Neural cell (in vitro differentiated cells): ENCODE measurements at regions not wholly inside any gene's neighbourhood (a gene's known extent, or its start where the extent isn't known, plus 50 kb on each side); places are given as distances from the start of the nearest gene placed in this dataset.
"Not testable (repeated sequence)": the region's sequence is repeated elsewhere in the genome, so short reads cannot be mapped to it uniquely, and the experiment has no call there.

Experiments used
- H2AFZ ChIP-seq: fragments of 200-600, 300-800 bp; sonication (generic), shearing (Covaris generic); 2 replicates; pipeline ENCODE4 v1.6.0; 2014; ENCODE audit warnings: low read depth, mild to moderate bottlenecking, antibody characterized with exemption, low read length, moderate library complexity
- H3F3A ChIP-seq: fragments of 200-600 bp; shearing (Covaris generic); 2 replicates; pipeline ENCODE4 v1.6.1; 2016; ENCODE audit warnings: mild to moderate bottlenecking, moderate library complexity, mixed read lengths, antibody characterized with exemption, low read length; ENCODE audit not compliant: insufficient read depth, poor library complexity, severe bottlenecking
- H3K27ac ChIP-seq: fragments of 200-600, 300-800 bp; sonication (generic), shearing (Covaris generic); 2 replicates; pipeline ENCODE4 v1.5.1; 2014; ENCODE audit warnings: mild to moderate bottlenecking, low read length, moderate library complexity
- H3K27me3 ChIP-seq: fragments of 300-800, 200-600 bp; sonication (generic), shearing (Covaris generic); 2 replicates; pipeline ENCODE4 v1.6.0; 2014; ENCODE audit warnings: mild to moderate bottlenecking, low read depth, low read length, moderate library complexity; ENCODE audit not compliant: insufficient read depth
- H3K36me3 ChIP-seq: fragments of 300-800, 200-600 bp; sonication (generic), shearing (Covaris generic); 2 replicates; pipeline ENCODE4 v1.5.1; 2014; ENCODE audit warnings: mild to moderate bottlenecking, antibody characterized with exemption, low read length, moderate library complexity; ENCODE audit not compliant: insufficient read depth
- H3K4me2 ChIP-seq: fragments of 300-800, 200-600 bp; sonication (generic), shearing (Covaris generic); 2 replicates; pipeline ENCODE4 v1.6.0; 2014; ENCODE audit warnings: mild to moderate bottlenecking, low read length
- H3K4me3 ChIP-seq: fragments of 300-800, 200-600 bp; sonication (generic), shearing (Covaris generic); 2 replicates; pipeline ENCODE4 v1.5.1; 2014; ENCODE audit warnings: mild to moderate bottlenecking, low read length, moderate library complexity
- H3K79me2 ChIP-seq: fragments of 200-600 bp; shearing (Covaris generic); replicated peaks from 2 replicates; pipeline ENCODE4 v1.6.0; 2014; ENCODE audit warnings: mild to moderate bottlenecking, low read length, moderate library complexity; ENCODE audit not compliant: insufficient read depth
- H3K9ac ChIP-seq: fragments of 300-800, 200-600 bp; sonication (generic), shearing (Covaris generic); 2 replicates; pipeline ENCODE4 v1.6.1; 2016; ENCODE audit warnings: mild to moderate bottlenecking, low read length, mixed read lengths
- H3K9me2 ChIP-seq: fragments of 200-600 bp; shearing (Covaris generic); 2 replicates; pipeline ENCODE4 v1.6.1; 2016; ENCODE audit warnings: mild to moderate bottlenecking, low read length, mixed read lengths; ENCODE audit not compliant: insufficient read depth
- H3K9me3 ChIP-seq: fragments of 200-600, 300-800 bp; sonication (generic), shearing (Covaris generic); 2 replicates; pipeline ENCODE4 v1.6.1; 2016; ENCODE audit warnings: mild to moderate bottlenecking, mixed run types, low read length, moderate library complexity, mixed read lengths
- H4K20me1 ChIP-seq: fragments of 200-600 bp; shearing (Covaris generic); 2 replicates; pipeline ENCODE4 v1.6.1; 2016; ENCODE audit warnings: mild to moderate bottlenecking, mixed run types; ENCODE audit not compliant: insufficient read depth
- CTCF ChIP-seq: fragments of 450-650 bp; IDR thresholded peaks from 2 replicates; pipeline ENCODE4 v1.5.1; 2014; ENCODE audit warnings: antibody characterized with exemption, mild to moderate bottlenecking, moderate library complexity; ENCODE audit not compliant: poor library complexity, severe bottlenecking
- EP300 ChIP-seq: fragments of 450-650 bp; conservative IDR thresholded peaks from 2 replicates; pipeline ENCODE4 v1.6.1; 2014; ENCODE audit warnings: antibody characterized with exemption, mild to moderate bottlenecking, moderate library complexity; ENCODE audit not compliant: poor library complexity, severe bottlenecking
- EZH2 ChIP-seq: fragments of 200-600, 300-800 bp; shearing (Covaris generic), sonication (generic); IDR thresholded peaks from 2 replicates; pipeline ENCODE4 v1.6.1; 2014; ENCODE audit warnings: antibody characterized with exemption, low read length, borderline replicate concordance, mild to moderate bottlenecking; ENCODE audit not compliant: insufficient read depth, poor library complexity, severe bottlenecking
- MXI1 ChIP-seq: fragments of 450-650 bp; conservative IDR thresholded peaks from 2 replicates; pipeline ENCODE4 v1.6.1; 2014; ENCODE audit warnings: antibody characterized with exemption, mild to moderate bottlenecking; ENCODE audit not compliant: poor library complexity, severe bottlenecking
- POLR2AphosphoS5 ChIP-seq: IDR thresholded peaks from 2 replicates; pipeline ENCODE4 v1.6.1; 2012
- RAD21 ChIP-seq: fragments of 450-650 bp; conservative IDR thresholded peaks from 2 replicates; pipeline ENCODE4 v1.6.1; 2014; ENCODE audit warnings: antibody characterized with exemption, mild to moderate bottlenecking, moderate library complexity
- REST ChIP-seq: IDR thresholded peaks from 2 replicates; pipeline ENCODE4 v1.6.1; 2012; ENCODE audit warnings: borderline replicate concordance
- SMC3 ChIP-seq: fragments of 450-650 bp; conservative IDR thresholded peaks from 2 replicates; pipeline ENCODE4 v1.6.1; 2014; ENCODE audit warnings: antibody characterized with exemption, mild to moderate bottlenecking, moderate library complexity; ENCODE audit not compliant: poor library complexity
- TAF1 ChIP-seq: IDR thresholded peaks from 2 replicates; pipeline ENCODE4 v1.6.1; 2012; ENCODE audit warnings: low read depth

GRCh38 chr1:157328120-157328519, 189.9 kb upstream of the ETV3 start:
- not testable (repeated sequence) for H3K4me3 ChIP-seq, H3K27ac ChIP-seq, H2AFZ ChIP-seq, H4K20me1 ChIP-seq, H3K27me3 ChIP-seq, H3K9me3 ChIP-seq, H3K79me2 ChIP-seq, H3F3A ChIP-seq, H3K4me2 ChIP-seq, H3K9ac ChIP-seq, H3K9me2 ChIP-seq, H3K36me3 ChIP-seq

GRCh38 chr1:157326173-157326859, 188.1 kb upstream of the ETV3 start:
- no peaks in the 10 kb centered on the region for H3K9me3 ChIP-seq
- no peaks in the 10 kb centered on the region for H3K27me3 ChIP-seq
- no peak overlapping the region for H3K9ac ChIP-seq
- H3K36me3 ChIP-seq = no peaks in the 10 kb centered on the region
- no peak overlapping the region for H3K27ac ChIP-seq
- no peak for TF ChIP-seq RAD21
- no peak for TF ChIP-seq REST
- TF ChIP-seq TAF1 = no peak
- TF ChIP-seq EP300 = no peak
- TF ChIP-seq EZH2 = no peak
- no peak for TF ChIP-seq CTCF
- TF ChIP-seq SMC3 = no peak
- TF ChIP-seq POLR2AphosphoS5 = no peak
- no peak for TF ChIP-seq MXI1
- no peak overlapping the region for H3K4me2 ChIP-seq
- no peaks in the 10 kb centered on the region for H3K79me2 ChIP-seq
- H2AFZ ChIP-seq = no peak overlapping the region
- no peaks in the 10 kb centered on the region for H3F3A ChIP-seq
- H3K9me2 ChIP-seq = no peaks in the 10 kb centered on the region
- H4K20me1 ChIP-seq = no peaks in the 10 kb centered on the region
- H3K4me3 ChIP-seq = no peak overlapping the region

GRCh38 chr1:157325220-157325619, 187.0 kb upstream of the ETV3 start:
- TF ChIP-seq TAF1 = no peak
- H3K27ac ChIP-seq = no peak overlapping the region
- no peak overlapping the region for H3K4me3 ChIP-seq
- H3K9me2 ChIP-seq = no peaks in the 10 kb centered on the region
- no peaks in the 10 kb centered on the region for H3K27me3 ChIP-seq
- no peak overlapping the region for H2AFZ ChIP-seq
- no peaks in the 10 kb centered on the region for H3F3A ChIP-seq
- H3K4me2 ChIP-seq = no peak overlapping the region
- H3K9me3 ChIP-seq = no peaks in the 10 kb centered on the region
- no peak overlapping the region for H3K9ac ChIP-seq
- no peaks in the 10 kb centered on the region for H3K79me2 ChIP-seq
- H3K36me3 ChIP-seq = no peaks in the 10 kb centered on the region
- H4K20me1 ChIP-seq = no peaks in the 10 kb centered on the region

GRCh38 chr1:157321972-157322371, 183.8 kb upstream of the ETV3 start:
- not testable (repeated sequence) for H2AFZ ChIP-seq, H3K36me3 ChIP-seq, H3K27me3 ChIP-seq, H3K9me2 ChIP-seq, H3K4me2 ChIP-seq, H3K27ac ChIP-seq, H3K4me3 ChIP-seq, H3F3A ChIP-seq, H3K9me3 ChIP-seq, H3K79me2 ChIP-seq, H3K9ac ChIP-seq, H4K20me1 ChIP-seq
